Panc1 (cell line): ENCODE measurements at regions not wholly inside any gene's neighbourhood (a gene's known extent, or its start where the extent isn't known, plus 50 kb on each side); places are given as distances from the start of the nearest gene placed in this dataset.

Experiments used
- ATAC-seq: fragments of 200-7000 bp; cut with Tn5 transposase; 2 replicates; pipeline ENCODE4 v1.9.1; 2020; ENCODE audit warnings: mild to moderate bottlenecking, moderate library complexity
- BruUV-seq: library from RNA; stranded (reverse); fragments of 400-500 nt; replicated peaks from 2 replicates; lab custom pipeline; 2021; lab: Mats Ljungman, UMichigan
- CTCF ChIA-PET: fragments of 300-600 bp; sonication (Branson Sonifier 250); formaldehyde crosslinking; loops from one replicate; lab custom pipeline; 2022; ENCODE audit warnings: antibody characterized with exemption; lab: Charles Lee
- POLR2A ChIA-PET: fragments of 300-600 bp; sonication (Branson Sonifier 250); formaldehyde crosslinking; loops from one replicate; lab custom pipeline; 2022; ENCODE audit warnings: antibody characterized with exemption; lab: Charles Lee
- DNase-seq: peaks from one replicate; pipeline ENCODE4 v3.0.0-alpha.2; 2010; ENCODE audit warnings: low read depth, low spot score
- H3K27ac ChIP-seq: 2 replicates; pipeline ENCODE4 v1.5.1; 2011; ENCODE audit warnings: mild to moderate bottlenecking, low read length, inconsistent platforms
- H3K27me3 ChIP-seq: fragments of 200-500 bp; sonication (Bioruptor generic); 2 replicates; pipeline ENCODE4 v1.6.0; 2014; ENCODE audit warnings: low read length, inconsistent platforms; ENCODE audit not compliant: control insufficient read depth, insufficient read depth
- H3K36me3 ChIP-seq: fragments of 200-500 bp; sonication (Bioruptor generic); 2 replicates; pipeline ENCODE4 v1.5.1; 2014; ENCODE audit warnings: inconsistent platforms, mild to moderate bottlenecking, low read length, moderate library complexity; ENCODE audit not compliant: control insufficient read depth, insufficient read depth
- H3K4me1 ChIP-seq: 2 replicates; pipeline ENCODE4 v1.5.1; 2011; ENCODE audit warnings: inconsistent platforms, mild to moderate bottlenecking, low read length, moderate library complexity; ENCODE audit not compliant: control insufficient read depth, insufficient read depth
- H3K4me3 ChIP-seq, 2 experiments: 2 replicates each; pipeline ENCODE4 v1.5.1; 2011 to 2012; ENCODE audit warnings: low read depth in 2 of 2, low read length in 2 of 2, mild to moderate bottlenecking in 2 of 2, inconsistent platforms in 1 of 2, moderate library complexity in 1 of 2
- H3K9me3 ChIP-seq: fragments of 200-500 bp; sonication (Bioruptor generic); 2 replicates; pipeline ENCODE4 v1.5.1; 2014; ENCODE audit warnings: low read depth, mild to moderate bottlenecking, inconsistent platforms, low read length, moderate library complexity; ENCODE audit not compliant: control insufficient read depth, insufficient read depth
- CTCF ChIP-seq: fragments of 450-650 bp; IDR thresholded peaks from 2 replicates; pipeline ENCODE4 v1.5.1; 2017; ENCODE audit warnings: mild to moderate bottlenecking
- POLR2AphosphoS5 ChIP-seq: IDR thresholded peaks from 2 replicates; pipeline ENCODE4 v1.6.1; 2012; ENCODE audit warnings: mild to moderate bottlenecking, low read depth, low read length, moderate library complexity
- REST ChIP-seq, 2 experiments: IDR thresholded peaks; 2 replicates each; pipeline ENCODE4 v1.6.1; 2011 to 2012; ENCODE audit warnings: low read depth in 2 of 2, control low read depth in 1 of 2, low read length in 1 of 2, mild to moderate bottlenecking in 1 of 2, moderate library complexity in 1 of 2; ENCODE audit not compliant: insufficient read depth in 1 of 2
- SIN3A ChIP-seq: IDR thresholded peaks from 2 replicates; pipeline ENCODE4 v1.6.1; 2012; ENCODE audit warnings: low read depth, mild to moderate bottlenecking, low read length, moderate library complexity, borderline replicate concordance; ENCODE audit not compliant: insufficient read depth
- TCF7L2 ChIP-seq: IDR thresholded peaks from 2 replicates; pipeline ENCODE4 v1.6.1; 2011; ENCODE audit warnings: mild to moderate bottlenecking, low read depth, low read length, inconsistent platforms
- in situ Hi-C: cut with HindIII; loops from 2 replicates; pipeline ENCODE4 v1.10.0; 2016; ENCODE audit warnings: low sequenced_read_pairs, low pct_unique_long_range_greater_than_20kb
- intact Hi-C: fragments of 100-400 bp; cut with micrococcal nuclease; formaldehyde crosslinking; loops from one replicate; pipeline ENCODE4 v1.10.0; 2022; ENCODE audit not compliant: unreplicated experiment

- in situ Hi-C loops: no loop called here
- TF ChIP-seq POLR2AphosphoS5: no peak
- no peak for TF ChIP-seq SIN3A
- no peak for TF ChIP-seq CTCF
- TF ChIP-seq REST (IDR thresholded peaks at IDR 0.05; ENCODE audit: insufficient read depth in 1 of 2, low read depth in 2 of 2, low read length in 1 of 2): no peak
- no peak for TF ChIP-seq TCF7L2
- H3K9me3 ChIP-seq: no peaks in the 10 kb centered on the region
- DNase-seq (no peak), ATAC-seq (no peak)
- no peak overlapping the region for H3K4me3 ChIP-seq
- no peaks in the 10 kb centered on the region for H3K27me3 ChIP-seq
- ChIA-PET CTCF (no interaction called here), POLR2A (no interaction called here)
- H3K4me1 ChIP-seq: no peaks in the 10 kb centered on the region
- no peak overlapping the region for H3K27ac ChIP-seq
- intact Hi-C loops: no loop called here
- H3K36me3 ChIP-seq: no peaks in the 10 kb centered on the region
- BruUV-seq: no TSS peak
Measured at GRCh38 chr3:117903226-117903625, 1131.4 kb downstream of the IGSF11 start.

- in situ Hi-C loops: no loop called here
- POLR2A ChIA-PET: no interaction called here
Measured at GRCh38 chr3:117910820-117911521, 1123.7 kb downstream of the IGSF11 start.

More at GRCh38 chr3:117910820-117911521, 1123.7 kb downstream of the IGSF11 start:
- Histone ChIP-seq H3K9me3 (no peaks in the 10 kb centered on the region), H3K27ac (no peak overlapping the region), H3K27me3 (no peaks in the 10 kb centered on the region; the same call in 1 of the 2 replicates), H3K36me3 (no peaks in the 10 kb centered on the region), H3K4me1 (no peaks in the 10 kb centered on the region), H3K4me3 (no peak overlapping the region)
- TF ChIP-seq CTCF: no peak
- TF ChIP-seq TCF7L2: no peak
- TF ChIP-seq REST (IDR thresholded peaks at IDR 0.05; ENCODE audit: insufficient read depth in 1 of 2, low read depth in 2 of 2, low read length in 1 of 2): no peak
- TF ChIP-seq SIN3A: no peak
- no peak for TF ChIP-seq POLR2AphosphoS5
- DNase-seq (no peak), ATAC-seq (no peak)
- CTCF ChIA-PET: no interaction called here
- intact Hi-C loops: no loop called here
- BruUV-seq: no TSS peak
